Activated CD8-positive, alpha-beta memory T cell treated with anti-CD3 and anti-CD28 coated beads for 36 hours (primary cell): ENCODE measurements at regions not wholly inside any gene's neighbourhood (a gene's known extent, or its start where the extent isn't known, plus 50 kb on each side); places are given as distances from the start of the nearest gene placed in this dataset.

ENCODE experiments used
- CTCF ChIA-PET: fragments of 350-600 bp; sonication (Branson Sonifier 250); formaldehyde crosslinking; loops from one replicate; lab custom pipeline; 2021; ENCODE audit warnings: antibody characterized with exemption; lab: Charles Lee
- POLR2A ChIA-PET: fragments of 350-600 bp; sonication (Branson Sonifier 250); formaldehyde crosslinking; loops from one replicate; lab custom pipeline; 2021; ENCODE audit warnings: antibody characterized with exemption; lab: Charles Lee

- ChIA-PET CTCF (no interaction called here), POLR2A (no interaction called here)
Measured at GRCh38 chr9:78767490-78767889, 470.6 kb downstream of the PSAT1 start.

DNA sequence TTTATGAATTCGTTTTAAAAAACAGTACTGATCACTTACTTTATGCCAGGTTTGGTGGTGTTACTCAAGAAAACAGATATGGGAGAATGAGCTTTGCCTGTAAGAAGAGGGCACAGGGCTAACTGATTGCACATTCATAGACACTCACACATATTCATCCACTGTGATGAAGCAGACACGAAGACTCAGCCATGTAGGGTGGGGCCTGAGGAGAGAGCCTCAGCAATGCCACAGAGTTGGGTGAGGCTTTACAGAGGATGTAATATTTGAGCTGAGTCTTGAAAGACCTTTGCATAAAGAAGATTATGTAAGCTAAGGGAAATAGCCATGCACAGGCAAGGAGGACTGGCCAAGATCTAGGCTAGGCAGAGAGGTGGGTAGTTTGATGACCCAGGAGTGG, 472.8 kb downstream of the PSAT1 start:
- POLR2A ChIA-PET: no interaction called here
- CTCF ChIA-PET: interaction anchor here (0.6 kb wide), 1 partner anchor 1633 kb away, joined by 4 read pairs; no protein-coding TSS in a partner anchor

DNA sequence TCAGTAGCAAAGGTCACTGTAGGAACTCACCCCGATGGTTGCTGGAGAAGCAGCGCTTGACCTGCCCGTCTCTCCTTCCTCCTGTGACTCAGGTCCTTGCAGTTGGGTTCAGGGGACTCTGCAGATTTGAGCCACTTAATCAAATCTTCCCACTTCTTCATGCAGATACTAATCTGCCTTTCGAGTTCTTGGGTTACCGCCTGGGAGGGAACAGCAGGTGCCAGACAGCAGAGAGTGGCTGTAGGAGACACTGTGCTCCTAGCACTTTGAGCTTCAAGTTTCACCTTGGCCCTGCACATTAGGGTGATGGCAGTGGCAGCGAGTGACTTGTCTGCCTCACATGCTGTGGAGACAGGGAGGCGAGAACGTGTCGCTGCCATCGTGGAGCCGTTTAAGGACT, 478.3 kb downstream of the PSAT1 start:
- POLR2A ChIA-PET: no interaction called here
- CTCF ChIA-PET: no interaction called here

DNA sequence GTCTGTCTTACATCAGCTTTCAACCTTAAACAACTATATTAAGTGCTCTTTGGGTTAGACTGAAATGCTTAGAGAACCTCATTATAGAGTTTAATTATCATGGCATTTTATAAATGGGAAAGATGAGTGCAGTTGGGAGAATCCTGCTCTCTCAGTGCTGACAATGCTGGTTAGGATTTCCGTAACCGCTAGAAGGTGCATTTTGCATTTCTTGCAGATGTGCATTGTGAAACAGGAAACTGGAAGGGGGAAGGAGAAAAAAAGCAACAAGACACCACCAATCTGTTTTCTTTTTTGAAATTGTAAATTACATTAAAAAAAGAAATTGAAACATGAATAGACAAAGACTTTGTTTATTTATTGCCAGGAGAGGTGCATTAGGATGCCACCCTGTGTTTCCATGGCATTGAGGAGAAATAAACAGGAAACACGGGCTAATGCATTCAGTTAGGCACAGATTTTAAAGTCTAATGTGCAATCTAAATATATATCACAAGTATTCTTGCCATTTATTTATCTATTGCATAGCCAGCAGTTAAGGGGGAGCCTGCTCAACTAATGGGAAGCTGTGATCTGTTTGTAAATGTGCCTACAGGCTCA, 478.9 kb downstream of the PSAT1 start:
- CTCF ChIA-PET: interaction anchor here (0.6 kb wide), 1 partner anchor 71 kb away, joined by 3 read pairs; no protein-coding TSS in a partner anchor
- POLR2A ChIA-PET: no interaction called here

GRCh38 chr9:78777747-78778146, 480.8 kb downstream of the PSAT1 start:
- POLR2A ChIA-PET: no interaction called here
- CTCF ChIA-PET: no interaction called here

GRCh38 chr9:78778318-78778717, 481.4 kb downstream of the PSAT1 start:
- CTCF ChIA-PET: no interaction called here

DNA sequence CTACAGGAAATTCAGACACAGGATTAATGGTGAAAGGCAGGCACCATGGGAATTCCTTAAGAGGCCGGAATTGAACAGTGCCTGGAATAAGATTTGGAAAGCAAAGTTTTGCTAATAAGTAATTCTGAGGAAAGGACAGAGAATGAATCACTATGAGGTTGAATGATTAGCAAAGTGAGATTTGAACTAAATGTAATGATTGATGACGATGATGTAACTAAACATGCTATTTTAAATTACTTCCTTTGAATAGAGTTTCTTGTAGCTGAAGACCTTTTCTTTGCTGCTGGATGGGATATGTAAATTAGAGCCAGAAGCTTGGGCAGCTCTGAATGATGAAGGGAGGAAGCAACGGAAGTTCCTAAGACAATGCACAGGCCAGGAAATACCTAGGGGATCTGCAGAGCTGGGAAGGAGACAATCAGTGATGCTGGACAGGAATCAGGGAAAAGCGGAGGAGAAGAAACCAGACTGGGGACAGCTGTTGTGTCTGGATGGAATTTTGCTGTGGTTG, 482.0 kb downstream of the PSAT1 start:
- ChIA-PET CTCF (no interaction called here), POLR2A (no interaction called here)

More at GRCh38 chr9:78778318-78778717, 481.4 kb downstream of the PSAT1 start:
- POLR2A ChIA-PET: no interaction called here

- CTCF ChIA-PET: no interaction called here
- POLR2A ChIA-PET: no interaction called here
Measured at GRCh38 chr9:78781681-78782080, 484.8 kb downstream of the PSAT1 start.

- POLR2A ChIA-PET: no interaction called here
Measured at GRCh38 chr9:78782234-78782633, 485.3 kb downstream of the PSAT1 start.

DNA sequence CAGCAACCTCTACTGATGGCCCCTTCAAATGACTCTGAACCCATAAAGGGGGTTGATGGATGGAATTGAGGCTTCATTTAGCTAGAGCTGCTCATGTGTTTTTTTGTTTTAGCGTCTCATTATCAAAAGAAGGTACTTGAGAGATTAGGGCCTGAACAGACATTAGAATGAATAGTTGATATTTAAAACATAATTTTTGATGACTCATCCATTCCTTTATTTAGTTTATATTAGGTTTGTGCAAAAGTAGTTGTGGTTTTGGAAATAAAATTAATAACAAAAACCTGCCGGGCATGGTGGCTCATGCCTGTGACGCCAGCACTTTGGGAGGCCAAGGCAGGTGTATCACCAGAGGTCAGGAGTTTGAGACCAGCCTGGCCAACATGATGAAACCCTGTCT, 485.9 kb downstream of the PSAT1 start:
- CTCF ChIA-PET: no interaction called here
- POLR2A ChIA-PET: no interaction called here

More at GRCh38 chr9:78782234-78782633, 485.3 kb downstream of the PSAT1 start:
- CTCF ChIA-PET: no interaction called here

DNA sequence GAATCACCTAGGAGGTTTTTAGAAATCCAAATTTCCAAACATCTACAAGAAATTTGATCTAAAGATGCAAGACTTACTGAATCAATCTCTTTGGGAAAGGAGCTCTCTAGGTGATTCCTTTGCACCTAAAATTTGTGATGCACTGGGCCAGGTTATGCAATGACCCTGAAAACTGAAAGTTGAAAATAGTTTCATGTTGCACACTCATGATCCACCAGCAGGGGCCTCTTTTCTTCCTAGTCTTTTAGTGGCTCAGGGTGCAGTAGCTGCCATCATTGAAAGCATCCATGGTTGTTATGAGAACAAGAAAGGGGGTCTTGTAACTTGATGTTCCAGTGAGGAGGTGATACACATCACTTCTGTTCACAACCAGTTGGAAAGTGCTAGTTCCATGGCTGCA, 486.8 kb downstream of the PSAT1 start:
- ChIA-PET POLR2A (no interaction called here), CTCF (no interaction called here)

GRCh38 chr9:78786794-78787193, 489.9 kb downstream of the PSAT1 start:
- POLR2A ChIA-PET: no interaction called here
- CTCF ChIA-PET: no interaction called here

GRCh38 chr9:78788101-78788500, 491.2 kb downstream of the PSAT1 start:
- ChIA-PET CTCF (no interaction called here), POLR2A (no interaction called here)

GRCh38 chr9:78791779-78792178, 494.9 kb downstream of the PSAT1 start:
- CTCF ChIA-PET: no interaction called here
- POLR2A ChIA-PET: no interaction called here

DNA sequence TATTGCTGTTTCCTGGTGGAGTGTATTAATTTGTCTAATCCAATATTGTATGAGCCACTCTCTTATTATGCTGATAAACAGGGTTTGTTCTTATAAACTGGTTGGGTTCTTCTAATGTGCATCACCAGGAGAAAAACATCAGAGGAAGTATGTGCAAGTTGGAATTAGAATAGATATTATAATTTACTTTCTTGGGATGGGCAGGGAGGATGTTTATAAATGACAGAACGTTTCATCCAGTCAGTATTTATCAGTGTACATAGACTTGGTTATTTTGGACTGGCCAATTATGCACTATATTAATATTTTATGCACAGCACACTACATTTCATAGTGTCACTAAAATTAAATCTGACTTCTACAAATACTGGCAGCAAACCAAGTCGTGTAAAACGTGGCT, 495.8 kb downstream of the PSAT1 start:
- CTCF ChIA-PET: no interaction called here
- POLR2A ChIA-PET: no interaction called here

DNA sequence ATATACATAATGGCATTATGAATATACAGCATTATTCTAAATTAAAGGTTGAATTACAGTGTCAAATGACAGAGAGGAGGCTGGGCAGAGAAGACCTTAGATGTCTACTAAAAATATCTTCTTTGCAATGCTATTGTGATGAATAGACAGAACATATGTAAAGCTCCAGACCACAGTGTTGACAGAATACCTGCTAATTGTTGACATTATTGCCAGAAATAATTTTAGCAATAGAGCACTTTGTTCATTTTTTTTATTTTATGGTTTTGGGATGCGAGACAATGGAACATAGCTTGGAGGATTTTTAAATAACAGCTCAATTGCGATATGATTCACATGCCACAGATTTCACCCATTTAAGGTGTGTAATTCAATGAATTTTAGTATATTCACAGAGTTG, 508.8 kb downstream of the PSAT1 start:
- ChIA-PET CTCF (no interaction called here), POLR2A (no interaction called here)

DNA sequence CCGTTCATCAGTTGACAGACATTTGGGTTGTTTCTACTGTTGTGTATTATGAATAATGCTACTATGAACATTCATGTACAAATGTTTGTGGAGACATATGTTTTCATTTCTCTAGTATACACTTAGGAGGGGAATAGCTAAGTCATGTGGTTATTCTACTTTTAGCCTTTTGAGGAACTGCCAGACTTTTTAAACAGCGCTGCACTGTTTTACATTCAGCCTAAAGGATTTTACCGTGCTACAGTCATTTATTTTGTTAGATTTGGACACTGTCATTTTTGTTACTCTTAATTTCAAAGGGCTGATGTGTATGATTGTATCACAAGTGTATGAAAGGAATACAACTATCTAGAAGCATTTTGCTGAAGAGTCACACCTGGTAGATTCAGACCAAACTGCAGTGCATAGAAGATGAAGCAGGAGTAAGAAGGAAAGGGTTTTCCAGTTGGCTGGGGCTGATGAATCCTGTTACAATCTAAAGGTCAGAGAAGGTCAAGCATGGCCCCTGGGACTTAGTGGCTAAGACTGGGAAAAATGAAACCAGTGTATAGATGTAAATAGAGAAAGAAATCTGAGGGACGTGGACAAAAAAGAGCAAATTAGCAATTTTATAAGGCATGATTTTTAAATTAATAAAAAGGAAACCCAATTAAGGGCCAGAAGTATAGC, 509.7 kb downstream of the PSAT1 start:
- ChIA-PET POLR2A (no interaction called here), CTCF (no interaction called here)

GRCh38 chr9:78807286-78807685, 510.4 kb downstream of the PSAT1 start:
- ChIA-PET CTCF (no interaction called here), POLR2A (no interaction called here)

GRCh38 chr9:78808048-78808447, 511.1 kb downstream of the PSAT1 start:
- POLR2A ChIA-PET: no interaction called here
- CTCF ChIA-PET: interaction anchor here (0.6 kb wide), 1 partner anchor 133 kb away, joined by 3 read pairs; no protein-coding TSS in a partner anchor

DNA sequence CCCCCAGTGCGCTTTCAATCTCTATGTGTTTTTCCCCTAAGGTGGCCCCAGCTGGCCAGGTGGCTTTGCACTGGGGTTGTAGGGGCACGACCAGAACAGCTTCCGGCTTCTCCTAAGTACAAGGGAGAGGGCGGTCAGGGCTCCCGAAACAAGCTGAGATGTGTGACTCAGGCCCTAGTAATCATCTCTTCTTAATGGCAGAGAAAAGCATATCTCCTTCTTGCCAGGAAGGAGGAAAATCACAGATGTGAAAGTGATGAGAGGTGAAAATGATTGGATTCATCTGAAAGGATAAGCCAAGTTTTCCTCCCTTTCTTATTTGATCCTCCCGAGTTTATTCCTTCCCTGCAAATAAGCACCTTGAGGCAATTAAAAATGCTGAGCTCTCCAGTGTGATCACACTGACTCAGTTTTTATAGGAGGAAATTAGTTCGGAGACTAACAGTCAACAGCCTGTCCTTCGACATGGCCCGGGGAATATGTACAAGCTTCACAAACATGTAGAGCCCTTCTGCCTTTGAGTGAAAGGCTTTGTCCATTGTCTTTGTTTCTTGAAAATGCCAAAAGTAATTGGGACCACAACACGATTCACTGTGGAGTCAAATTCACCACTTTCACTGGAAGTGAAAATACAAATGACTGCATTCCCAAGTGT, 514.8 kb downstream of the PSAT1 start:
- POLR2A ChIA-PET: no interaction called here
- CTCF ChIA-PET: no interaction called here

DNA sequence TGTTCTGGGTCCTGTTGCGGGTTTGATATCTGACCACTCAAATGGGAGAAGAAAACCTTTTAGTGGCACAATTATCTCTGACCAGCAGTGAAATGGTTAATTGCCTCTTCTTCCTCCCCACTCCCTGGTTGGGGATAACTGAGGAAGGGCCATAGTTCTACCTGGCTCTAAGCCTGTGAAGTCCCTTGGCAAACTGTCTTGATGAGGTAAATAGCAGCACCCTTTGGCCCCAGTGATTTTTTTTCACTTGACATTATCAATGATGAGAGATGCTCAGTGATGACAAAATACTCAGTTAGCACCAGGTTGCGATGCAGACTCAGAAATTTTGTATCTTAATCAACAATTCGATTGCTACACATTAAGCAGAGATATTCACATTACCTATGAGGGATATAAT, 515.7 kb downstream of the PSAT1 start:
- ChIA-PET POLR2A (no interaction called here), CTCF (no interaction called here)
